ENCODE measurements at regions not wholly inside any gene's neighbourhood (a gene's known extent, or its start where the extent isn't known, plus 50 kb on each side); places are given as distances from the start of the nearest gene placed in this dataset.

DNA sequence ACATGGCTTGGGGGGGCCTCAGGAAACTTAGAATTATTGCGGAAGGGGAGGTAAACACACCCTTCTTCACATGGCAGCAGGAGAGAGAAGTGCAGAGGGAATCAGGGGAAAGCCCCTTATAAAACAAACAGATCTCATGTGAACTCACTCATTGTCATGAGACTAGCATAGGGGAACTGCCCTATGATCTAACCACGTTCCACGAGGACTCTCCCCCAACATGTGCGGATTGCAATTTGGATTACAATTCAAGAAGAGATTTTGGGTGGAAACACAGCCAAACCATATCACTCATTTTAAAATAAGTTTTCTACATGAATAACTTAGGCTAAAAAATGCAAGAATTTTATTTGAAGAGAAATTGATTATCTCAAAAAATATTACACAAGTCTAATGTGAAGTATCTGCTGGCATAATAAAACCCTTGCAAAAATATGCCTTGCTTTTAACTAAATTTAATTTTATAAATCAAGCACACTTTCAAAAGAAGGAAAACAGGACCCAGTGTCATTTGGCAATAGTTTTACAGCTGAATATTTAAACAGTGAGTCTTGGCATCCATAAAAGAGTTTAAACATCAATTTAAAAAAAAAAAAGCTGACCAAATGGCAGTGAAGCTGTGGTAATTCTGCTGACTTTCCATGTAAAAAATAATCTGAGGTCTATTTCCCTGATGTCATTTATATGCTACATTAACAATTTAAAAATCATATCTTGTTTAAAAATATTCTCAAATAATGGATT lies 1057.2 kb downstream of the NAALADL2 start:
- no peak for DNase-seq (ENCODE audit: extremely low spot score)
- POLR2A ChIA-PET, result no interaction called here
- TF ChIP-seq, protein P1, sequence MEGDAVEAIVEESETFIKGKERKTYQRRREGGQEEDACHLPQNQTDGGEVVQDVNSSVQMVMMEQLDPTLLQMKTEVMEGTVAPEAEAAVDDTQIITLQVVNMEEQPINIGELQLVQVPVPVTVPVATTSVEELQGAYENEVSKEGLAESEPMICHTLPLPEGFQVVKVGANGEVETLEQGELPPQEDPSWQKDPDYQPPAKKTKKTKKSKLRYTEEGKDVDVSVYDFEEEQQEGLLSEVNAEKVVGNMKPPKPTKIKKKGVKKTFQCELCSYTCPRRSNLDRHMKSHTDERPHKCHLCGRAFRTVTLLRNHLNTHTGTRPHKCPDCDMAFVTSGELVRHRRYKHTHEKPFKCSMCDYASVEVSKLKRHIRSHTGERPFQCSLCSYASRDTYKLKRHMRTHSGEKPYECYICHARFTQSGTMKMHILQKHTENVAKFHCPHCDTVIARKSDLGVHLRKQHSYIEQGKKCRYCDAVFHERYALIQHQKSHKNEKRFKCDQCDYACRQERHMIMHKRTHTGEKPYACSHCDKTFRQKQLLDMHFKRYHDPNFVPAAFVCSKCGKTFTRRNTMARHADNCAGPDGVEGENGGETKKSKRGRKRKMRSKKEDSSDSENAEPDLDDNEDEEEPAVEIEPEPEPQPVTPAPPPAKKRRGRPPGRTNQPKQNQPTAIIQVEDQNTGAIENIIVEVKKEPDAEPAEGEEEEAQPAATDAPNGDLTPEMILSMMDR (IDR thresholded peaks at IDR 0.05; ENCODE audit: control extremely low read depth, extremely low read depth, low read depth, missing control alignments), result no peak
- CTCF ChIA-PET, result interaction anchor here (1.1 kb wide), 1 partner anchor 298 kb away, joined by 3 read pairs; no protein-coding TSS in a partner anchor

DNA sequence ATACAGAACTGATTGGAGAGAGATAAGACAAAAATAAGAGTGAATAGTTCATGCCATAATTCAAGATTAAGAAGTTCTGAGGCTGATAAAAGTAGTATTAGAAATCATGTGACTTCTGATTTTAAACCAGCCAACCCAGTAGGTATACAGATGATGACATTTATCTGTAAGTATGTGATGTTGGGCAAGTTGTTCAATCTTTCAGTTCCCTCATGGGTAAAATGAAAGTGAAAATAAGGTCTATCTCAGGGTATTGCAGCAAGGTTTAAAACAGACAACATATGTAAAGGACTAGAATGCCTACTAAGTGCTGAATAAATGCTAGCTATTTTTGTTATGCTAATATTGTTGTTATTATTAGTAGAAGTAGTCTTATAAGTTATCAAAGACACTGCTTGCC lies 1055.7 kb downstream of the NAALADL2 start:
- TF ChIP-seq, protein P1 (IDR thresholded peaks at IDR 0.05; ENCODE audit: control extremely low read depth, extremely low read depth, low read depth, missing control alignments), result no peak
- POLR2A ChIA-PET, result no interaction called here
- no peak for DNase-seq (ENCODE audit: extremely low spot score)
- CTCF ChIA-PET, result no interaction called here

DNA sequence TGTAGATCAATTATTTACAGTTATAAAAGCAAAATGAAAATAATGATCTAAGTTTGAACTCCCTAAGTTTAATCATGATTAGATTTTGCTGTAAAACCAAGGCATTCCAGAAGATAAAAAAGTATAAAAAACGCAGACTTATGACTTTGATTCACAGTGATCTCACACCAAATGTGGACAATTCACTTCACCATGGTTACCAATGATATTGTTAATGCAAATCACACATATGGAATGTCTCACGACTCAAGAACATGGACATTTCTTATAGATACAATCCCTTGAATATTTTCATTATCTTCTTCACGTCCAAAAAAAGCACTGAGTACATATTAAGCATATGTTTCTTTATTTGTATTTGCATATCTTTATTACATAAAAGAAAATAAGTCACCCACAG lies 1054.2 kb downstream of the NAALADL2 start:
- CTCF ChIA-PET, result no interaction called here
- no peak for DNase-seq (ENCODE audit: extremely low spot score)
- TF ChIP-seq, protein P1 (IDR thresholded peaks at IDR 0.05; ENCODE audit: control extremely low read depth, extremely low read depth, low read depth, missing control alignments), result no peak
- POLR2A ChIA-PET, result no interaction called here

DNA sequence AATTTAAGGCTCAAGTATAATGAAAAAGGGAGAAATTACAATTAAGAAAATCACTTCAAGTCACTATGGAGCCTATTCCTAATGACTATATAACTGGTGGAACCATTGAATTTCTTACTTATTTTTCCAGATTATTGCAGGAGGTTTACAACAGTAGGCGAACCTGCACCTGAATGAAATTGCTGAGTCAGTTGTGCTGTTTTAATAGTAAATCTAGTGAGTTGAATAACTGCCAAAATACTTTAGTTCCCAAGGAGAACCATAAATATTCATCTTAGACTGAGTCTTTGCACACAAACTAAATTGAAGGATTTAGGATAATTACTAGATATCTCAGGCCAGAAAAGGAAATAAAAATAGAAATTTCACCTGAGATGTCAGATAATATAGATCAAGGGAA lies 1052.8 kb downstream of the NAALADL2 start:
- POLR2A ChIA-PET, result no interaction called here
- CTCF ChIA-PET, result no interaction called here
- TF ChIP-seq, protein P1 (IDR thresholded peaks at IDR 0.05; ENCODE audit: control extremely low read depth, extremely low read depth, low read depth, missing control alignments), result no peak
- DNase-seq (ENCODE audit: extremely low spot score), result no peak

DNA sequence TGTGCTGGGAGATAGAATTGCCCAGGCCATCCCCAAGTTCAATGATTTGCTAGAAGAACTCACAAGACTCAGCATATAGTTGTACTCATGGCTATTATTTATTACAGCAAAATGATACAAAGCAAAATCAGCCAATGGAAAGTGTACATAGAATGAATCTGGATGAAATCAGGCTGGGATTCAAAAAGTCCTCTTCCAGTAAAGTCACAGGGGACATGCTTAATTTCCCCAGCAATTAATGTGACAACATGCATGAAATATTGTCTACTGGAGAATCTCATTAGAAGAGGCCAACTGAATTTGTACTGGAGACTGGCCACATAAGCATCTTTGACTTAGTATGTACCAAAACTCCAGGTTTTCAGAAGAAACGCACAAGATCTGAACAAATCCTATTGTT lies 1043.1 kb downstream of the NAALADL2 start:
- ChIA-PET CTCF (no interaction called here), POLR2A (no interaction called here)

DNA sequence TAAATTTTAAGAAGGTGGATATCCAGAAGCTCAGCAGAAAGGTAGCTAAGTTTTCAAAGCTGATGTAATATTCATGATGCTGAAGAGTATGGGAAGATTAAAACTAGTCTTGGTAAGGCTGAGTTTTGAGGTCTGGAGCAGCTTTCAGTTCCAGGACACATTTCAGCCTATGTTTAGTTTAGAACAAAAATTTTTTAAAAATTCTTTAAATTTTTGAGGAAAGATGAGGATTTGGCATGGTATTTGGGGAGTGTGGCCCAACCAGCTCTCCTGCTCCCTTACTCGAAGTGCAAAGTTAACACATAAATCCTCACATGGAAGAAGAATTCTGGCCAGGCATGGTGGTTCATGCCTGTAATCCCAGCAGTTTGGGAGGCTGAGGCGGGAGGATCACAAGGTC lies 1039.1 kb downstream of the NAALADL2 start:
- POLR2A ChIA-PET, result no interaction called here
- no peak for DNase-seq (ENCODE audit: extremely low spot score)
- TF ChIP-seq, protein P1 (IDR thresholded peaks at IDR 0.05; ENCODE audit: control extremely low read depth, extremely low read depth, low read depth, missing control alignments), result no peak

More for the DNA sequence above, 1043.1 kb downstream of the NAALADL2 start:
- DNase-seq (ENCODE audit: extremely low spot score), result no peak
- TF ChIP-seq, protein P1 (IDR thresholded peaks at IDR 0.05; ENCODE audit: control extremely low read depth, extremely low read depth, low read depth, missing control alignments), result no peak

More for the DNA sequence above, 1039.1 kb downstream of the NAALADL2 start:
- CTCF ChIA-PET, result no interaction called here
